ENCODE measurements at regions not wholly inside any gene's neighbourhood (a gene's known extent, or its start where the extent isn't known, plus 50 kb on each side); places are given as distances from the start of the nearest gene placed in this dataset.

- DNase-seq (ENCODE audit: low read depth in 2 of 2), result no peak
These were observed 333.8 kb downstream of the NUF2 start for GRCh38 chr1:163655565-163655964.

GRCh38 chr1:163656095-163656759 lies 334.5 kb downstream of the NUF2 start:
- no peak for DNase-seq (ENCODE audit: low read depth in 2 of 2)

- no peak for DNase-seq (ENCODE audit: low read depth in 2 of 2)
These were observed 336.0 kb downstream of the NUF2 start for GRCh38 chr1:163657719-163658118.

- DNase-seq (ENCODE audit: low read depth in 2 of 2), result no peak
These were observed 339.6 kb downstream of the NUF2 start for GRCh38 chr1:163661391-163661790.

GRCh38 chr1:163664671-163665335 lies 343.0 kb downstream of the NUF2 start:
- DNase-seq (ENCODE audit: low read depth in 2 of 2), result no peak

- no peak for DNase-seq (ENCODE audit: low read depth in 2 of 2)
These were observed 346.7 kb downstream of the NUF2 start for GRCh38 chr1:163668472-163668871.

- DNase-seq (ENCODE audit: low read depth in 2 of 2), result no peak
These were observed 349.4 kb downstream of the NUF2 start for GRCh38 chr1:163670989-163671757.

GRCh38 chr1:163672976-163673758 lies 351.4 kb downstream of the NUF2 start:
- no peak for DNase-seq (ENCODE audit: low read depth in 2 of 2)

- DNase-seq (ENCODE audit: low read depth in 2 of 2), result no peak
These were observed 352.0 kb downstream of the NUF2 start for GRCh38 chr1:163673759-163674151.

- DNase-seq (ENCODE audit: low read depth in 2 of 2), result no peak
These were observed 352.5 kb downstream of the NUF2 start for GRCh38 chr1:163674236-163674635.

GRCh38 chr1:163684785-163685184 lies 363.0 kb downstream of the NUF2 start:
- no peak for DNase-seq (ENCODE audit: low read depth in 2 of 2)

- DNase-seq (ENCODE audit: low read depth in 2 of 2), result no peak
These were observed 370.5 kb downstream of the NUF2 start for GRCh38 chr1:163692266-163692665.

GRCh38 chr1:163697137-163697536 lies 375.4 kb downstream of the NUF2 start:
- DNase-seq (ENCODE audit: low read depth in 2 of 2), result no peak

GRCh38 chr1:163701783-163702374 lies 380.1 kb downstream of the NUF2 start:
- DNase-seq (ENCODE audit: low read depth in 2 of 2), result no peak

- DNase-seq (ENCODE audit: low read depth in 2 of 2), result no peak
These were observed 382.0 kb downstream of the NUF2 start for GRCh38 chr1:163703794-163704193.

GRCh38 chr1:163706915-163707314 lies 385.2 kb downstream of the NUF2 start:
- peak in 1 of 2 donors; percentile 74 for DNase-seq (ENCODE audit: low read depth in 2 of 2)

GRCh38 chr1:163709636-163710035 lies 387.9 kb downstream of the NUF2 start:
- peak in 1 of 2 donors; percentile 59 for DNase-seq (ENCODE audit: low read depth in 2 of 2)

- DNase-seq (ENCODE audit: low read depth in 2 of 2), result no peak
These were observed 390.6 kb downstream of the NUF2 start for GRCh38 chr1:163712321-163712720.

GRCh38 chr1:163720294-163720693 lies 398.5 kb downstream of the NUF2 start:
- no peak for DNase-seq (ENCODE audit: low read depth in 2 of 2)

GRCh38 chr1:163725551-163725950 lies 403.8 kb downstream of the NUF2 start:
- DNase-seq (ENCODE audit: low read depth in 2 of 2), result no peak

GRCh38 chr1:163730411-163730821 lies 408.7 kb downstream of the NUF2 start:
- peak; percentile 3 to 73 for DNase-seq (ENCODE audit: low read depth in 2 of 2)

All from dermis microvascular lymphatic vessel endothelial cell (primary cell).